ENCODE measurements at regions not wholly inside any gene's neighbourhood (a gene's known extent, or its start where the extent isn't known, plus 50 kb on each side); places are given as distances from the start of the nearest gene placed in this dataset.
"Not testable (repeated sequence)": the region's sequence is repeated elsewhere in the genome, so short reads cannot be mapped to it uniquely, and the experiment has no call there.

DNA sequence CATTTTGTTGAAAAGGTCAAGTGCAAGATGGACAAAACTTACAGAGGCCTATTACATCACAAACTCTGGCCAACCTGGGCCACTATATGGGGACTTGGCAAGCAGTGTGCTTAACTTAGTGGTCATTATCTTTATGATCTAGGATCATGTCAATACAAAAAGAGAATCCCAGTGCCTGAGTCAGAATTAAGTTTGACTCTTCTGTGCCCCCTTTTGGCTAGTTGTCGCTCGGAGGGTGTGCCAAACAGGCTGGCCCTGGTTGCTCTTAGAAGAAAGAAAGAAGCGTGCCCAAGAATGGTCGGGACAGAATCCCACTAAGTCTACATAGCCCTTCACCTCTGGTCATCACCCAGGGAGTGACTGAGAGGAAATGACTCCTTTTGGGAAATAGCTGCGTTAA is 100.1 kb downstream of the EIF4E start:
- H3K36me3 Mint-ChIP-seq (ENCODE audit: low read depth), result no peaks in the 10 kb centered on the region
- H3K4me3 Mint-ChIP-seq, result no peak overlapping the region
- no peak for TF ChIP-seq CTCF (IDR thresholded peaks at IDR 0.05; ENCODE audit: unreplicated experiment in 3 of 3)

GRCh38 chr4:98827661-98828060 is 101.3 kb downstream of the EIF4E start:
- H3K4me1 Mint-ChIP-seq, result peaks cover 9% of the 10 kb centered on the region
- no peak overlapping the region for H3K27ac Mint-ChIP-seq
- TF ChIP-seq CTCF (IDR thresholded peaks at IDR 0.05; ENCODE audit: unreplicated experiment in 3 of 3), result no peak
- no peaks in the 10 kb centered on the region for H3K27me3 Mint-ChIP-seq (ENCODE audit: low read depth)
- H3K36me3 Mint-ChIP-seq (ENCODE audit: low read depth), result no peaks in the 10 kb centered on the region
- H3K4me3 Mint-ChIP-seq, result no peak overlapping the region
- peaks cover 2% of the 10 kb centered on the region for H3K9me3 Mint-ChIP-seq

More for the DNA sequence above, 100.1 kb downstream of the EIF4E start:
- Mint-ChIP-seq H3K27me3 (ENCODE audit: low read depth) (no peaks in the 10 kb centered on the region), H3K9me3 (peaks cover 2% of the 10 kb centered on the region), H3K4me1 (peaks cover 9% of the 10 kb centered on the region), H3K27ac (no peak overlapping the region)

DNA sequence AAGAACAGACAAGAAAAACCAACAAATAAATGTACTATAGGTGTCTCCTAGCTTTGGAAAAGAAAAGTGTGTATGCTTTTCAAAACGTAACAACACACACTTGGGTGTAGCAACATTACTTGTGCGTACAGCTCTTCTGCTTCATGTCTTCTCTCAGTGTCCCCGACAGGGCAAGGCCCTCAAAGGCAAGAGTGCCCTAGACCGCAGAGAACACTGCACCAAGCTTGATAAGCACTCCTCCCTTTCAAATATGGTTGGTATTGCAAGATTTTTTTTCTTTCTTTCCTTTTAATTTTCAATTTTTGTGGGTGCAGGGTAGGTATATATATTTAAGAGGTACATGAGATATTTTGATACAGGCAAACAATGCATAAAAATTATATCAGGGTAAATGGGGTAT is 106.8 kb downstream of the EIF4E start:
- Mint-ChIP-seq H3K27me3 (ENCODE audit: low read depth) (no peaks in the 10 kb centered on the region), H3K9me3 (peaks cover 2% of the 10 kb centered on the region), H3K36me3 (ENCODE audit: low read depth) (no peaks in the 10 kb centered on the region), H3K4me1 (peaks cover 1% of the 10 kb centered on the region), H3K27ac (no peak overlapping the region), H3K4me3 (no peak overlapping the region)
- no peak for TF ChIP-seq CTCF (IDR thresholded peaks at IDR 0.05; ENCODE audit: unreplicated experiment in 3 of 3)

- H3K9me3 Mint-ChIP-seq; H3K4me3 Mint-ChIP-seq; H3K4me1 Mint-ChIP-seq; H3K27me3 Mint-ChIP-seq (ENCODE audit: low read depth); H3K36me3 Mint-ChIP-seq (ENCODE audit: low read depth); H3K27ac Mint-ChIP-seq: not testable (repeated sequence)
Observed at GRCh38 chr4:98818116-98818515, 110.8 kb downstream of the EIF4E start.

DNA sequence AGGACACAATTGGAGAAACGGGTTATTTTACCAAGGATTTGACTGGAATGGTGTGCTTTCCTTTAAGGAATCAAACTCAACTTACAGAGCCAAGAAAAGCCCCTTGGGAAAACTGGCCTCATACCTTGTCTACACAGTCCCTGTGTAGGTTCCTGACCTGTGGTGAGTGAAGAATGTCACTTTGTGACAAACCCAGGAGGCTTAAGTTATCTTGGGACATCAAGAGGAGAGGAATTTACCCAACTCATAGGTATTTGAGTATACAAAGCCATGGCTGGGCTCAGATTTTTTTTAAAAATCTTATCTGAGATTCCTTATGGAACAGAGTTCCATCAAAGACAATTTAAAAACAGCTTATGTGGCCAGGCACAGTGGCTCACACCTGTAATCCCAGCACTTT is 112.1 kb downstream of the EIF4E start:
- Mint-ChIP-seq H3K27me3 (ENCODE audit: low read depth) (no peaks in the 10 kb centered on the region), H3K4me1 (no peaks in the 10 kb centered on the region), H3K4me3 (no peak overlapping the region), H3K27ac (no peak overlapping the region), H3K36me3 (ENCODE audit: low read depth) (no peaks in the 10 kb centered on the region), H3K9me3 (peaks cover 6% of the 10 kb centered on the region)
- TF ChIP-seq CTCF (IDR thresholded peaks at IDR 0.05; ENCODE audit: unreplicated experiment in 3 of 3), result no peak

DNA sequence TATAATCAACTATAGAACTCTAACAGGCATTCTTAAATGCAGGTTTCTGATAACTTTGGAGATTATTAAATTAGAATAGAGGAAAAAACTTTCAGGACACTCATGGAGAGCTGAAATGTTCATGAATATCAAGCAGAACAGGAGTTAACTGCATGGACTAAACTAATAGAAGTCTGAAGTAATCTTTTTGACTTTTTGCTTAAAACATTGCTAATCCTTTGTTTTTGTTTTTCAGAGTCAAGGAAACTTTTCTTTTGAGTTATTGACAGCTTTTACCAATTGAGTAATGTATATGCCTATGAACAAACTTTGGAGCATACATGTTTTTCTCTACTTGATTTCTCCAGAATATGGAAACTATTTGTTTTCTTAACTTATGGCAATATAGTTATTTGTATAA is 112.5 kb downstream of the EIF4E start:
- Mint-ChIP-seq H3K4me3 (no peak overlapping the region), H3K4me1 (no peaks in the 10 kb centered on the region), H3K27me3 (ENCODE audit: low read depth) (no peaks in the 10 kb centered on the region), H3K27ac (no peak overlapping the region), H3K36me3 (ENCODE audit: low read depth) (no peaks in the 10 kb centered on the region), H3K9me3 (peaks cover 6% of the 10 kb centered on the region)
- TF ChIP-seq CTCF (IDR thresholded peaks at IDR 0.05; ENCODE audit: unreplicated experiment in 3 of 3), result no peak

Measured in nephron (organoid).